ENCODE measurements at regions not wholly inside any gene's neighbourhood (a gene's known extent, or its start where the extent isn't known, plus 50 kb on each side); places are given as distances from the start of the nearest gene placed in this dataset.

DNA sequence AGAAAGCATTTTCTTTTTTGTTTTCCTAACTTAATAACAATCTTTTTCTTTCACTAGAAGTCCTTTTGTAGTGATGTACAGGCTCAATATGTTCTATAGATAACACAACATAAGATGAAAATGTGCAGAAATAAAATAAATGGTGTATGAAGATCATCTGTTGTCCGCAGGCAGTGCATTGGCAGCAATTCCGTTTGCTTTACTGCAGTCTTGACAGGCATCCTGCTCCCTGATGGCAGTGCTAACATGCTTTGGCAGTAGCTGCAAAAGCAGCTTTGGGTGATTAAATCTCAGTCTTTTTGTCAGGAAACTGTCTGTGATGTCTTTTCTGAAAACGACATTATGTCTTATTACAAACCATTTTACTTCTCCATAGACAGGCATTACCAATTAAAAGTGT is 131.4 kb downstream of the TRAM1L1 start:
- TF ChIP-seq POLR2AphosphoS5 (IDR thresholded peaks at IDR 0.05; ENCODE audit: low read depth, low read length): no peak
- no peak for TF ChIP-seq ZFP36L1 (CRISPR knock-in tag; IDR thresholded peaks at IDR 0.05)
- no peak for TF ChIP-seq NAIF1 (CRISPR knock-in tag; IDR thresholded peaks at IDR 0.05; ENCODE audit: borderline replicate concordance)
- no peak for TF ChIP-seq BCLAF1 (IDR thresholded peaks at IDR 0.05)
- no peak for TF ChIP-seq RFX5 (IDR thresholded peaks at IDR 0.05; ENCODE audit: low read depth, low read length)
- TF ChIP-seq SNRNP70 (IDR thresholded peaks at IDR 0.05; ENCODE audit: low read depth, low read length): no peak
- TF ChIP-seq POLR2A (IDR thresholded peaks at IDR 0.05; ENCODE audit: insufficient read depth in 1 of 2, low read depth in 2 of 2, low read length in 2 of 2): no peak
- TF ChIP-seq, protein P1, sequence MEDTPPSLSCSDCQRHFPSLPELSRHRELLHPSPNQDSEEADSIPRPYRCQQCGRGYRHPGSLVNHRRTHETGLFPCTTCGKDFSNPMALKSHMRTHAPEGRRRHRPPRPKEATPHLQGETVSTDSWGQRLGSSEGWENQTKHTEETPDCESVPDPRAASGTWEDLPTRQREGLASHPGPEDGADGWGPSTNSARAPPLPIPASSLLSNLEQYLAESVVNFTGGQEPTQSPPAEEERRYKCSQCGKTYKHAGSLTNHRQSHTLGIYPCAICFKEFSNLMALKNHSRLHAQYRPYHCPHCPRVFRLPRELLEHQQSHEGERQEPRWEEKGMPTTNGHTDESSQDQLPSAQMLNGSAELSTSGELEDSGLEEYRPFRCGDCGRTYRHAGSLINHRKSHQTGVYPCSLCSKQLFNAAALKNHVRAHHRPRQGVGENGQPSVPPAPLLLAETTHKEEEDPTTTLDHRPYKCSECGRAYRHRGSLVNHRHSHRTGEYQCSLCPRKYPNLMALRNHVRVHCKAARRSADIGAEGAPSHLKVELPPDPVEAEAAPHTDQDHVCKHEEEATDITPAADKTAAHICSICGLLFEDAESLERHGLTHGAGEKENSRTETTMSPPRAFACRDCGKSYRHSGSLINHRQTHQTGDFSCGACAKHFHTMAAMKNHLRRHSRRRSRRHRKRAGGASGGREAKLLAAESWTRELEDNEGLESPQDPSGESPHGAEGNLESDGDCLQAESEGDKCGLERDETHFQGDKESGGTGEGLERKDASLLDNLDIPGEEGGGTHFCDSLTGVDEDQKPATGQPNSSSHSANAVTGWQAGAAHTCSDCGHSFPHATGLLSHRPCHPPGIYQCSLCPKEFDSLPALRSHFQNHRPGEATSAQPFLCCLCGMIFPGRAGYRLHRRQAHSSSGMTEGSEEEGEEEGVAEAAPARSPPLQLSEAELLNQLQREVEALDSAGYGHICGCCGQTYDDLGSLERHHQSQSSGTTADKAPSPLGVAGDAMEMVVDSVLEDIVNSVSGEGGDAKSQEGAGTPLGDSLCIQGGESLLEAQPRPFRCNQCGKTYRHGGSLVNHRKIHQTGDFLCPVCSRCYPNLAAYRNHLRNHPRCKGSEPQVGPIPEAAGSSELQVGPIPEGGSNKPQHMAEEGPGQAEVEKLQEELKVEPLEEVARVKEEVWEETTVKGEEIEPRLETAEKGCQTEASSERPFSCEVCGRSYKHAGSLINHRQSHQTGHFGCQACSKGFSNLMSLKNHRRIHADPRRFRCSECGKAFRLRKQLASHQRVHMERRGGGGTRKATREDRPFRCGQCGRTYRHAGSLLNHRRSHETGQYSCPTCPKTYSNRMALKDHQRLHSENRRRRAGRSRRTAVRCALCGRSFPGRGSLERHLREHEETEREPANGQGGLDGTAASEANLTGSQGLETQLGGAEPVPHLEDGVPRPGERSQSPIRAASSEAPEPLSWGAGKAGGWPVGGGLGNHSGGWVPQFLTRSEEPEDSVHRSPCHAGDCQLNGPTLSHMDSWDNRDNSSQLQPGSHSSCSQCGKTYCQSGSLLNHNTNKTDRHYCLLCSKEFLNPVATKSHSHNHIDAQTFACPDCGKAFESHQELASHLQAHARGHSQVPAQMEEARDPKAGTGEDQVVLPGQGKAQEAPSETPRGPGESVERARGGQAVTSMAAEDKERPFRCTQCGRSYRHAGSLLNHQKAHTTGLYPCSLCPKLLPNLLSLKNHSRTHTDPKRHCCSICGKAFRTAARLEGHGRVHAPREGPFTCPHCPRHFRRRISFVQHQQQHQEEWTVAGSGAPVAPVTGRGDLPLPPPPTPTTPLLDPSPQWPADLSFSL (CRISPR knock-in tag; IDR thresholded peaks at IDR 0.05): no peak
- no peak for TF ChIP-seq GABPA (IDR thresholded peaks at IDR 0.05; ENCODE audit: low read depth, low read length)
- no peak for TF ChIP-seq GABPA (CRISPR knock-in tag; IDR thresholded peaks at IDR 0.05; ENCODE audit: low read depth)
- TF ChIP-seq ZC3H13 (CRISPR knock-in tag; IDR thresholded peaks at IDR 0.05): no peak
- no peak for TF ChIP-seq NR2C2 (CRISPR knock-in tag; IDR thresholded peaks at IDR 0.05; ENCODE audit: borderline replicate concordance)

Measured in HepG2 (cell line).